NCI-H446 treated with DMSO at 0.1 percent for 48 hours (cell line): ENCODE measurements at regions not wholly inside any gene's neighbourhood (a gene's known extent, or its start where the extent isn't known, plus 50 kb on each side); places are given as distances from the start of the nearest gene placed in this dataset.
"Not testable (repeated sequence)": the region's sequence is repeated elsewhere in the genome, so short reads cannot be mapped to it uniquely, and the experiment has no call there.

ENCODE experiments used
- DNase-seq: peaks from one replicate; lab custom pipeline; 2025; lab: John Stamatoyannopoulos, UW

GRCh38 chr7:142440906-142441411 lies 183.1 kb upstream of the PRSS58 start:
- DNase-seq = no peak

GRCh38 chr7:142440219-142440905 lies 182.5 kb upstream of the PRSS58 start:
- DNase-seq = no peak

GRCh38 chr7:142439739-142440138 lies 181.9 kb upstream of the PRSS58 start:
- no peak for DNase-seq

GRCh38 chr7:142438923-142439515 lies 181.2 kb upstream of the PRSS58 start:
- DNase-seq = no peak

- DNase-seq = no peak
Observed at GRCh38 chr7:142438235-142438922, 180.5 kb upstream of the PRSS58 start.

- no peak for DNase-seq
Observed at GRCh38 chr7:142437741-142438140, 179.9 kb upstream of the PRSS58 start.

- DNase-seq = no peak
Observed at GRCh38 chr7:142436601-142437000, 178.7 kb upstream of the PRSS58 start.

- DNase-seq = not testable (repeated sequence)
Observed at GRCh38 chr7:142435606-142436005, 177.7 kb upstream of the PRSS58 start.

- DNase-seq = no peak
Observed at GRCh38 chr7:142434666-142435167, 176.9 kb upstream of the PRSS58 start.

- DNase-seq = not testable (repeated sequence)
Observed at GRCh38 chr7:142434133-142434532, 176.3 kb upstream of the PRSS58 start.

GRCh38 chr7:142432377-142432776 lies 174.5 kb upstream of the PRSS58 start:
- no peak for DNase-seq

GRCh38 chr7:142431491-142431890 lies 173.6 kb upstream of the PRSS58 start:
- DNase-seq = no peak

- DNase-seq = no peak
Observed at GRCh38 chr7:142428094-142428493, 170.2 kb upstream of the PRSS58 start.

- DNase-seq = no peak
Observed at GRCh38 chr7:142425281-142425680, 167.4 kb upstream of the PRSS58 start.

GRCh38 chr7:142422621-142423020 lies 164.8 kb upstream of the PRSS58 start:
- no peak for DNase-seq

GRCh38 chr7:142420554-142421362 lies 162.9 kb upstream of the PRSS58 start:
- no peak for DNase-seq

- DNase-seq = no peak
Observed at GRCh38 chr7:142418326-142418725, 160.5 kb upstream of the PRSS58 start.

- no peak for DNase-seq
Observed at GRCh38 chr7:142414915-142415314, 157.1 kb upstream of the PRSS58 start.

GRCh38 chr7:142414135-142414534 lies 156.3 kb upstream of the PRSS58 start:
- DNase-seq = no peak

GRCh38 chr7:142413280-142414000 lies 155.6 kb upstream of the PRSS58 start:
- DNase-seq = no peak

- DNase-seq = no peak
Observed at GRCh38 chr7:142412551-142413193, 154.8 kb upstream of the PRSS58 start.
